ENCODE measurements at regions not wholly inside any gene's neighbourhood (a gene's known extent, or its start where the extent isn't known, plus 50 kb on each side); places are given as distances from the start of the nearest gene placed in this dataset.

DNA sequence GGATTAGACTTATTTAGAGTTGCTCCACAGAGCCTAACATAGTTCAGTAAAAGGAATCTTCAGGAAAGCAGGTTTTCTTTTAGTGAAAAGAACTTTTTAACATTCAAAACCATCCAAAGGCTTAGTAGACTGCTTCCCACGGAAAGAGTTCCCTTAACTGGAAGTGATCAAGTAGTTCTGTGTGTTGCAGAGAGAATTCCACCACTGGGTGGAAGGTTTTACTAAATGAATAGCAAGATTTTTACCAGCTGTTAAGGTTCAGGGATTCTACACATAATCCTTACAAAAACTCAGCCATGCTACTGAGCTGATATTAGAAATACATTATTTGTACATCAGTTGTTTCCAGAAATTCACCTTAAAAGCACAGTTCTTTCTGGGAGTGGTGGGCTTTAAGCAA, 119.7 kb downstream of the GDAP2 start:
- TF ChIP-seq, protein P1, sequence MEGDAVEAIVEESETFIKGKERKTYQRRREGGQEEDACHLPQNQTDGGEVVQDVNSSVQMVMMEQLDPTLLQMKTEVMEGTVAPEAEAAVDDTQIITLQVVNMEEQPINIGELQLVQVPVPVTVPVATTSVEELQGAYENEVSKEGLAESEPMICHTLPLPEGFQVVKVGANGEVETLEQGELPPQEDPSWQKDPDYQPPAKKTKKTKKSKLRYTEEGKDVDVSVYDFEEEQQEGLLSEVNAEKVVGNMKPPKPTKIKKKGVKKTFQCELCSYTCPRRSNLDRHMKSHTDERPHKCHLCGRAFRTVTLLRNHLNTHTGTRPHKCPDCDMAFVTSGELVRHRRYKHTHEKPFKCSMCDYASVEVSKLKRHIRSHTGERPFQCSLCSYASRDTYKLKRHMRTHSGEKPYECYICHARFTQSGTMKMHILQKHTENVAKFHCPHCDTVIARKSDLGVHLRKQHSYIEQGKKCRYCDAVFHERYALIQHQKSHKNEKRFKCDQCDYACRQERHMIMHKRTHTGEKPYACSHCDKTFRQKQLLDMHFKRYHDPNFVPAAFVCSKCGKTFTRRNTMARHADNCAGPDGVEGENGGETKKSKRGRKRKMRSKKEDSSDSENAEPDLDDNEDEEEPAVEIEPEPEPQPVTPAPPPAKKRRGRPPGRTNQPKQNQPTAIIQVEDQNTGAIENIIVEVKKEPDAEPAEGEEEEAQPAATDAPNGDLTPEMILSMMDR (IDR thresholded peaks at IDR 0.05), result peak in 3 of 7 experiments; percentile 24 to 35 (median 32)
- no peak for TF ChIP-seq POLR2A (IDR thresholded peaks at IDR 0.05)

All from body of pancreas (tissue), 4 donors.